A549 (cell line): ENCODE measurements at regions not wholly inside any gene's neighbourhood (a gene's known extent, or its start where the extent isn't known, plus 50 kb on each side); places are given as distances from the start of the nearest gene placed in this dataset.

ENCODE experiments used
- ATAC-seq, 2 experiments: fragments of 200-7000 bp in 1 of 2; fragments of >200 bp in 1 of 2; cut with Nextera tagmentation in 1 of 2; cut with Tn5 transposase in 1 of 2; 3 replicates each; pipeline versions ENCODE4 v1.8.0 to v1.9.1; 2018 to 2020; ENCODE audit warnings: mild to moderate bottlenecking in 1 of 2, moderate library complexity in 1 of 2
- CTCF ChIA-PET: fragments of 300-600 bp; sonication (Branson Sonifier 250); formaldehyde crosslinking; extraction: SDS; loops from one replicate; lab custom pipeline; 2021; ENCODE audit warnings: antibody characterized with exemption, inconsistent platforms; lab: Yijun Ruan, JAX
- POLR2A ChIA-PET: fragments of 350-600 bp; formaldehyde crosslinking; extraction: SDS; loops from one replicate; lab custom pipeline; 2021; ENCODE audit warnings: antibody characterized with exemption, inconsistent platforms; lab: Yijun Ruan, JAX
- DNase-seq, 2 experiments: peaks; one replicate each; pipeline versions ENCODE4 v3.0.0 to v3.0.0-alpha.2; 2011 to 2016; ENCODE audit warnings: low read depth in 1 of 2, low spot score in 1 of 2
- FAIRE-seq: peaks from 2 replicates; lab custom pipeline; 2011; peaks lifted over from hg19 to GRCh38; lab: Jason Lieb, UNC
- H3K27ac ChIP-seq, 2 experiments: fragments of >200 bp; sonication (Bioruptor Twin); formaldehyde crosslinking; 3 replicates each; pipeline ENCODE4 v1.5.1; 2016 to 2017
- H3K4me1 ChIP-seq: fragments of >200 bp; sonication (Bioruptor Twin); formaldehyde crosslinking; 3 replicates; pipeline ENCODE4 v1.6.1; 2016
- H3K4me2 ChIP-seq: fragments of >200 bp; sonication (Bioruptor Twin); formaldehyde crosslinking; 3 replicates; pipeline ENCODE4 v1.6.1; 2016
- H3K4me3 ChIP-seq: fragments of >200 bp; sonication (Bioruptor Twin); formaldehyde crosslinking; 3 replicates; pipeline ENCODE4 v1.5.1; 2016
- H3K9me3 ChIP-seq: fragments of >200 bp; sonication (Bioruptor Twin); formaldehyde crosslinking; 3 replicates; pipeline ENCODE4 v1.6.1; 2016
- CBX2 ChIP-seq: fragments of 200-600 bp; sonication (generic); IDR thresholded peaks from 2 replicates; pipeline ENCODE4 v1.6.1; 2016; ENCODE audit warnings: low read depth, mild to moderate bottlenecking, borderline replicate concordance
- CHD4 ChIP-seq: fragments of 200-600 bp; sonication (generic); IDR thresholded peaks from 2 replicates; pipeline ENCODE4 v1.6.1; 2016; ENCODE audit warnings: antibody characterized with exemption, mild to moderate bottlenecking, borderline replicate concordance
- EHMT2 ChIP-seq: fragments of 200-600 bp; sonication (generic); IDR thresholded peaks from 2 replicates; pipeline ENCODE4 v1.6.1; 2016; ENCODE audit warnings: antibody characterized with exemption, low read depth, mild to moderate bottlenecking, moderate library complexity
- FOSB ChIP-seq: fragments of 250-450 bp; sonication (Bioruptor Pico); IDR thresholded peaks from 2 replicates; pipeline ENCODE4 v1.5.0; 2020; ENCODE audit warnings: mild to moderate bottlenecking, moderate library complexity
- HOXA7 ChIP-seq: fragments of 250-450 bp; sonication (Bioruptor Pico); IDR thresholded peaks from 2 replicates; pipeline ENCODE4 v1.5.0; 2020; ENCODE audit warnings: mild to moderate bottlenecking, moderate library complexity
- JUN ChIP-seq, 2 experiments: fragments of >200 bp; sonication (Bioruptor Twin); formaldehyde crosslinking; IDR thresholded peaks; 2 replicates in 1 of 2; 3 replicates in 1 of 2; pipeline ENCODE4 v1.6.1; 2016 to 2017
- JUNB ChIP-seq: fragments of >200 bp; sonication (Bioruptor Twin); formaldehyde crosslinking; IDR thresholded peaks from 2 replicates; pipeline ENCODE4 v1.6.1; 2016
- KDM1A ChIP-seq: fragments of 200-600 bp; sonication (generic); IDR thresholded peaks from 2 replicates; pipeline ENCODE4 v1.6.1; 2016; ENCODE audit warnings: low read depth, mild to moderate bottlenecking
- MAFK ChIP-seq: fragments of 450-650 bp; IDR thresholded peaks from 2 replicates; pipeline ENCODE4 v1.6.1; 2014; ENCODE audit not compliant: partially characterized antibody
- MAZ ChIP-seq: fragments of 150-350 bp; IDR thresholded peaks from 2 replicates; pipeline ENCODE4 v1.6.1; 2014; ENCODE audit warnings: antibody characterized with exemption, low read depth, low read length, borderline replicate concordance
- MYC ChIP-seq: IDR thresholded peaks from 2 replicates; pipeline ENCODE4 v1.6.1; 2012; ENCODE audit warnings: mild to moderate bottlenecking, inconsistent platforms, low read length, improper control_type of control experiment, borderline replicate concordance
- NPAS2 ChIP-seq: fragments of 250-450 bp; sonication (Bioruptor Pico); IDR thresholded peaks from 2 replicates; pipeline ENCODE4 v1.8.0; 2022; ENCODE audit warnings: mild to moderate bottlenecking, moderate library complexity, borderline replicate concordance
- RAD21 ChIP-seq, 2 experiments: fragments of >200 bp in 1 of 2; sonication (Bioruptor Twin) in 1 of 2; formaldehyde crosslinking in 1 of 2; IDR thresholded peaks in 1 of 2; conservative IDR thresholded peaks in 1 of 2; 2 replicates in 1 of 2; 3 replicates in 1 of 2; pipeline ENCODE4 v1.6.1; 2012 to 2018; ENCODE audit warnings: inconsistent platforms in 1 of 2
- RARB ChIP-seq: fragments of 250-450 bp; sonication (Bioruptor Pico); IDR thresholded peaks from 2 replicates; pipeline ENCODE4 v1.8.0; 2021; ENCODE audit warnings: mild to moderate bottlenecking, moderate library complexity
- SMC3 ChIP-seq: fragments of >200 bp; sonication (Bioruptor Twin); formaldehyde crosslinking; IDR thresholded peaks from 3 replicates; pipeline ENCODE4 v1.6.1; 2018; ENCODE audit warnings: inconsistent platforms
- SREBF2 ChIP-seq: fragments of 450-650 bp; IDR thresholded peaks from 2 replicates; pipeline ENCODE4 v1.6.1; 2014; ENCODE audit warnings: mild to moderate bottlenecking, moderate library complexity
- ZFP36 ChIP-seq: fragments of 450-650 bp; IDR thresholded peaks from 2 replicates; pipeline ENCODE4 v1.6.1; 2014; ENCODE audit warnings: borderline replicate concordance; ENCODE audit not compliant: partially characterized antibody
- ZSCAN20 ChIP-seq: fragments of 250-450 bp; sonication (Bioruptor Pico); IDR thresholded peaks from 2 replicates; pipeline ENCODE4 v1.8.0; 2022; ENCODE audit warnings: mild to moderate bottlenecking, moderate library complexity
- WGBS: methylation state at CpG from one replicate; pipeline ENCODE4 v1.1.6; 2017; ENCODE audit errors: missing lambda C conversion rate; 5-methylcytosine and 5-hydroxymethylcytosine counted together
- TF ChIP-seq, protein P1 (sequence below): fragments of 450-650 bp; IDR thresholded peaks from 2 replicates; pipeline ENCODE4 v1.6.1; 2014; ENCODE audit warnings: antibody characterized with exemption
- TF ChIP-seq, protein P2 (sequence below): fragments of 150-350 bp; IDR thresholded peaks from 2 replicates; pipeline ENCODE4 v1.6.1; 2014; ENCODE audit warnings: low read depth, mild to moderate bottlenecking, low read length
- TF ChIP-seq, protein P3 (sequence below): fragments of >200 bp; sonication (Bioruptor Twin); formaldehyde crosslinking; IDR thresholded peaks from 2 replicates; pipeline ENCODE4 v1.6.1; 2016

DNA sequence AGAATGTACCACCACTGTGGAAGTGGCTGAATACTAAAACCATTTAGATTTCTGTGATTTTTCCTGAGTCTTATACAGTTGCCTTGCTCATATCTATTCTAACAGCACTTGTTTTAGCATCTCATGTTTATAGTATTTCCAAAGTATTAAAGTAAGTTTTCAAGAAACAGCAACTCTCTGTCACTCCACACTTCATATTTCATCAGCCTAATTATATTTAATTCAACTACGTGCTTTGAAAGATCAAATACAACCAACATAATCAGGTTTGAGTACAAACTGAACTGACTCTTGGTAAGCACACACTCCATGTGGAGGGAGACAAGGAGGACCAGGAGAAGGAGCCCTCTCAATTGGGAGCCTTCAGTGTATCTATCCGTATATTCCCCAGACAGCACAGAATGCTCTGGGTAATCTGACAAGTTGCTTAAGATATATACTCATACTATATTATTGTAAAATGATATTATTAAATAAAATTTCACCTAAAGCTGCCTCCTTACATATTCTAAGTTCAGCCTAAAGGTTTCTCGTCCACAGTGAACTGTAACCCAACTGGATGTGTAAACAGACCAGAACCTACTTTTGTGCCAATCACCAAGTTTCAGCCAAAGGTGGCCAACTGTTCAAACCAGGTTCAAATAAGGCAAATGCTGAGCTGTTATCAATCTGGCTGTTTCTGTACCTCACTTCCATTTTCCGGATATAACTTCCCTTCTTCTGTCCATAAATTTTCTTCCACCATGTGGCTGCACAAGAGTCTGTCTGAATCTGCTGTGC, 105.0 kb upstream of the RASSF8 start:
- no peak overlapping the region for H3K4me3 ChIP-seq
- no peak for TF ChIP-seq RARB (CRISPR knock-in tag)
- no peaks in the 10 kb centered on the region for H3K9me3 ChIP-seq
- peak overlapping the region in 1 of 2 experiments; percentile 6; a peak in 1 of 6 replicates for H3K27ac ChIP-seq
- peaks cover 16% of the 10 kb centered on the region; the same call in 2 of the 3 replicates for H3K4me1 ChIP-seq
- DNase-seq: no peak
- no peak for ATAC-seq
- FAIRE-seq: no peak
- peak overlapping the region; percentile 12; the same call in 1 of the 3 replicates for H3K4me2 ChIP-seq
- CTCF ChIA-PET: no interaction called here
- 64% methylated on average over 4 of the region's 4 CpGs for WGBS
- POLR2A ChIA-PET: interaction anchor here (0.6 kb wide), 1 partner anchor 605 kb away, joined by 3 read pairs; no protein-coding TSS in a partner anchor

DNA sequence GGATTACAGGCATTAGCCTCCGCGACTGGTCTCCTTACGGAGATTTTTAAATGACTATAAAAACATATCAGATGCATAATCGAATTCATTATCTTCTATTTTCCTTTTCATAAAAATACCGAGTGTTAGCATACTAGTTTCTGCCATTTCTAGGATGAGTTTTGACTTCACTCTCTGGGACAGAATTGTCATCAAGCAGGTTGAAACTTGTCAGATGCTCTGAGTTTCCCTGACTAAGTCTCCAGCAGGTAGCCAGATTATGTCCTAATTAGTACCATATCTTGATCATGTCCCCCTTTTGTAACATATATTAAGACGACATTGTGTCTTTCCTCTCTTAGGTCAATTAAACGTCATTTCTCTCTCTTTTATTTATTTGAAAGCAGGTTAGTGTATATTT, 103.5 kb upstream of the RASSF8 start:
- ChIA-PET POLR2A (no interaction called here), CTCF (interaction anchor here (0.6 kb wide), 1 partner anchor 381 kb away, joined by 8 read pairs; no protein-coding TSS in a partner anchor)
- FAIRE-seq (no peak), DNase-seq (no peak), ATAC-seq (no peak)
- no peaks in the 10 kb centered on the region for H3K9me3 ChIP-seq
- WGBS: 74% methylated on average over 7 of the region's 7 CpGs
- TF ChIP-seq, protein P1, sequence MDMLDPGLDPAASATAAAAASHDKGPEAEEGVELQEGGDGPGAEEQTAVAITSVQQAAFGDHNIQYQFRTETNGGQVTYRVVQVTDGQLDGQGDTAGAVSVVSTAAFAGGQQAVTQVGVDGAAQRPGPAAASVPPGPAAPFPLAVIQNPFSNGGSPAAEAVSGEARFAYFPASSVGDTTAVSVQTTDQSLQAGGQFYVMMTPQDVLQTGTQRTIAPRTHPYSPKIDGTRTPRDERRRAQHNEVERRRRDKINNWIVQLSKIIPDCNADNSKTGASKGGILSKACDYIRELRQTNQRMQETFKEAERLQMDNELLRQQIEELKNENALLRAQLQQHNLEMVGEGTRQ: no peak
- TF ChIP-seq JUN (IDR thresholded peaks at IDR 0.05): no peak
- no peak for TF ChIP-seq FOSB
- H3K4me1 ChIP-seq: peaks cover 16% of the 10 kb centered on the region; the same call in 2 of the 3 replicates
- no peak overlapping the region for H3K27ac ChIP-seq
- no peak overlapping the region for H3K4me3 ChIP-seq
- no peak overlapping the region for H3K4me2 ChIP-seq

DNA sequence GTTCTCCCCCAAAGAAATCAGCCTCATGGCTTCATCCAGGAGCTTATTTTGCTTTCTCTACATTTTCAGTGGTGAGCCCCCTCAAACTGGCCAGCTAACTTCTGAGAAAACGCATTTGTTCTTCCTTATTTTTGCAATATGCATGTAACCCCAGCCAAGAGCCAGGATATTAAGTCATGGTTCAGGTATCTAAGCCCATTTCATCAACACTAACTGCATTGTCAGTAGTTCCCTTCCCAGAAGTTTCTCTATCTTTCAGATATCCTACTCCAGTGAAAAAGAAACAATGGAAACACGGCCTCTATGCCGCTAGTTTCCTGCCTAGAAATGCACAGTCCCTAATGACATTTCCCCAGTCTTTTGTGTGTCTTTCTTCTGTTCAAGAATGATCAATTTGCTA, 102.8 kb upstream of the RASSF8 start:
- TF ChIP-seq SREBF2 (no peak), JUNB (no peak)
- TF ChIP-seq, protein P2, sequence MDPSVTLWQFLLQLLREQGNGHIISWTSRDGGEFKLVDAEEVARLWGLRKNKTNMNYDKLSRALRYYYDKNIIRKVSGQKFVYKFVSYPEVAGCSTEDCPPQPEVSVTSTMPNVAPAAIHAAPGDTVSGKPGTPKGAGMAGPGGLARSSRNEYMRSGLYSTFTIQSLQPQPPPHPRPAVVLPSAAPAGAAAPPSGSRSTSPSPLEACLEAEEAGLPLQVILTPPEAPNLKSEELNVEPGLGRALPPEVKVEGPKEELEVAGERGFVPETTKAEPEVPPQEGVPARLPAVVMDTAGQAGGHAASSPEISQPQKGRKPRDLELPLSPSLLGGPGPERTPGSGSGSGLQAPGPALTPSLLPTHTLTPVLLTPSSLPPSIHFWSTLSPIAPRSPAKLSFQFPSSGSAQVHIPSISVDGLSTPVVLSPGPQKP: no peak
- Histone ChIP-seq H3K4me1 (peaks cover 16% of the 10 kb centered on the region; the same call in 2 of the 3 replicates), H3K9me3 (no peaks in the 10 kb centered on the region), H3K4me3 (no peak overlapping the region), H3K27ac (no peak overlapping the region), H3K4me2 (no peak overlapping the region)
- no peak for FAIRE-seq
- no peak for DNase-seq
- CTCF ChIA-PET: no interaction called here
- POLR2A ChIA-PET: no interaction called here
- ATAC-seq: no peak
- WGBS: 82% methylated on average over 3 of the region's 3 CpGs

DNA sequence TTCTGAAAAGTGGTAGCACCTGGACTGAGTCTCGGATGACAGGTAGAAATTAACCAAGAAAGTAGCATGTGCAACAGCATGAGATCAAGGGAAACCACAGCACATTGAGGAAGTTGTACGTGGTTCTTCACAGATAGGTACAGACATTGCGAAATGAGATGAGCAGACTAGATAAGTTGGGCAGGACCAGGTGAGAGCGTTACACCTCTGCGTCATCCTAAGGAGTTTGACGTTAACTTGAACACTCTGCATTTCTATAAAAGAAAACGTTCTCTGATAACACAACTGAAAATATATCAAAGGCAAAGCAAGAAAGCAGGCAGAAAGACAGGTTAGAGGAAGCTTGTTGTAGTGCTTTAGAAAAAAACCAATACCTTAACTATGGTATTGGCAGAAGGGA, 98.5 kb upstream of the RASSF8 start:
- POLR2A ChIA-PET: no interaction called here
- ATAC-seq: no peak
- H3K27ac ChIP-seq: no peak overlapping the region
- H3K4me1 ChIP-seq: no peaks in the 10 kb centered on the region
- no peak for TF ChIP-seq KDM1A
- no peak for TF ChIP-seq CHD4
- no peak for TF ChIP-seq SREBF2
- TF ChIP-seq, all 56 proteins: peak for 0
- CTCF ChIA-PET: no interaction called here
- Histone ChIP-seq H3K9me3 (no peaks in the 10 kb centered on the region), H3K4me3 (no peak overlapping the region), H3K4me2 (no peak overlapping the region)
- 43% methylated on average over 7 of the region's 7 CpGs for WGBS
- no peak for FAIRE-seq
- DNase-seq: no peak

DNA sequence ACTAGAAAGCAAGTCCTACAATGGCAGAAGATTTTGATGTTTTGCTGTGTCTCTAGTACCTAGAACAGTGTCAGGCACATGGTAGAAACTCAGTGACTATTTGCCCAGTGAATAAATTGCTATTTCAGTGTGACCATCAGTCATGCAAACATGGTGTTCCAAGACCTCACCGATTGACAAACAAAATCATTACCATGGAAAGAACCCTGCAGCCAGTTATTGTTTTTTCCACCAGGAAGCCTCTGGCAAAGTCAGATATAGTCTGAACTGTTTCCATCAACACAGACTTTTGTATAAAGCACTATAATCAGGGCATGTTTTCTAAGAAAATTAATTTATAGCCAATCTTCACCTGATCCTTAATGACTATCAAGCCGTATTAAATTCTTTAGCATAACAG, 97.3 kb upstream of the RASSF8 start:
- ChIA-PET CTCF (interaction anchor here (0.7 kb wide), 1 partner anchor 18 kb away, joined by 3 read pairs; no protein-coding TSS in a partner anchor), POLR2A (no interaction called here)
- no peak overlapping the region for H3K4me3 ChIP-seq
- no peak for DNase-seq
- H3K4me1 ChIP-seq: no peaks in the 10 kb centered on the region
- no peak overlapping the region for H3K27ac ChIP-seq
- H3K4me2 ChIP-seq: no peak overlapping the region
- 65% methylated on average over 2 of the region's 2 CpGs for WGBS
- H3K9me3 ChIP-seq: no peaks in the 10 kb centered on the region
- no peak for TF ChIP-seq ZSCAN20 (CRISPR knock-in tag)
- no peak for TF ChIP-seq SMC3
- TF ChIP-seq NPAS2: no peak
- TF ChIP-seq HOXA7: no peak
- TF ChIP-seq ZFP36: no peak
- TF ChIP-seq, protein P2: no peak
- TF ChIP-seq MAZ: no peak
- TF ChIP-seq CHD4: no peak
- no peak for TF ChIP-seq RAD21 (conservative IDR thresholded peaks at IDR 0.05 in 1 of 2, IDR thresholded peaks at IDR 0.05 in 1 of 2)
- no peak for TF ChIP-seq MAFK
- TF ChIP-seq, protein P3, sequence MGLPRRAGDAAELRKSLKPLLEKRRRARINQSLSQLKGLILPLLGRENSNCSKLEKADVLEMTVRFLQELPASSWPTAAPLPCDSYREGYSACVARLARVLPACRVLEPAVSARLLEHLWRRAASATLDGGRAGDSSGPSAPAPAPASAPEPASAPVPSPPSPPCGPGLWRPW: no peak
- TF ChIP-seq MYC: no peak
- no peak for TF ChIP-seq CBX2
- no peak for TF ChIP-seq EHMT2
- FAIRE-seq: no peak
- ATAC-seq: no peak
